ENCODE measurements at regions not wholly inside any gene's neighbourhood (a gene's known extent, or its start where the extent isn't known, plus 50 kb on each side); places are given as distances from the start of the nearest gene placed in this dataset.
"Not testable (repeated sequence)": the region's sequence is repeated elsewhere in the genome, so short reads cannot be mapped to it uniquely, and the experiment has no call there.

GRCh38 chr14:106060276-106060975 is 534.0 kb downstream of the TMEM121 start:
- no peak for DNase-seq (ENCODE audit: low read depth in 2 of 2)

GRCh38 chr14:106061877-106062500 is 535.6 kb downstream of the TMEM121 start:
- DNase-seq (ENCODE audit: low read depth in 2 of 2), result peak; percentile 65 to 74

GRCh38 chr14:106062502-106063272 is 536.3 kb downstream of the TMEM121 start:
- DNase-seq (ENCODE audit: low read depth in 2 of 2), result no peak

- DNase-seq (ENCODE audit: low read depth in 2 of 2), result no peak
These were observed 541.6 kb downstream of the TMEM121 start for GRCh38 chr14:106067935-106068334.

- no peak for DNase-seq (ENCODE audit: low read depth in 2 of 2)
These were observed 543.6 kb downstream of the TMEM121 start for GRCh38 chr14:106069804-106070625.

GRCh38 chr14:106080922-106081321 is 554.5 kb downstream of the TMEM121 start:
- no peak for DNase-seq (ENCODE audit: low read depth in 2 of 2)

GRCh38 chr14:106081721-106082120 is 555.3 kb downstream of the TMEM121 start:
- not testable (repeated sequence) for DNase-seq (ENCODE audit: low read depth in 2 of 2)

GRCh38 chr14:106083082-106083481 is 556.7 kb downstream of the TMEM121 start:
- DNase-seq (ENCODE audit: low read depth in 2 of 2), result no peak

GRCh38 chr14:106087837-106088236 is 561.5 kb downstream of the TMEM121 start:
- DNase-seq (ENCODE audit: low read depth in 2 of 2), result no peak

GRCh38 chr14:106088860-106089259 is 562.5 kb downstream of the TMEM121 start:
- DNase-seq (ENCODE audit: low read depth in 2 of 2), result not testable (repeated sequence)

GRCh38 chr14:106094654-106095189 is 568.3 kb downstream of the TMEM121 start:
- peak; percentile 46 to 87 for DNase-seq (ENCODE audit: low read depth in 2 of 2)

GRCh38 chr14:106107703-106108102 is 581.3 kb downstream of the TMEM121 start:
- DNase-seq (ENCODE audit: low read depth in 2 of 2), result no peak

- no peak for DNase-seq (ENCODE audit: low read depth in 2 of 2)
These were observed 583.0 kb downstream of the TMEM121 start for GRCh38 chr14:106109337-106109736.

GRCh38 chr14:106115401-106115800 is 589.0 kb downstream of the TMEM121 start:
- no peak for DNase-seq (ENCODE audit: low read depth in 2 of 2)

- not testable (repeated sequence) for DNase-seq (ENCODE audit: low read depth in 2 of 2)
These were observed 590.1 kb downstream of the TMEM121 start for GRCh38 chr14:106116339-106116930.

GRCh38 chr14:106120101-106120500 is 593.7 kb downstream of the TMEM121 start:
- no peak for DNase-seq (ENCODE audit: low read depth in 2 of 2)

- DNase-seq (ENCODE audit: low read depth in 2 of 2), result peak in 1 of 2 experiments; percentile 12
These were observed 602.9 kb downstream of the TMEM121 start for GRCh38 chr14:106129274-106129673.

- not testable (repeated sequence) for DNase-seq (ENCODE audit: low read depth in 2 of 2)
These were observed 603.7 kb downstream of the TMEM121 start for GRCh38 chr14:106129904-106130661.

- DNase-seq (ENCODE audit: low read depth in 2 of 2), result peak in 1 of 2 experiments; percentile 10
These were observed 606.7 kb downstream of the TMEM121 start for GRCh38 chr14:106133126-106133525.

GRCh38 chr14:106134886-106135285 is 608.5 kb downstream of the TMEM121 start:
- no peak for DNase-seq (ENCODE audit: low read depth in 2 of 2)

Measured in stimulated activated CD4-positive, alpha-beta T cell treated with anti-CD3 and anti-CD28 coated beads, Interleukin-12 subunit alpha, Interleukin-12 subunit beta, amount 100 ng/mL, for 24 hours (primary cell).